Esophagus squamous epithelium (tissue), 5 donors: ENCODE measurements at regions not wholly inside any gene's neighbourhood (a gene's known extent, or its start where the extent isn't known, plus 50 kb on each side); places are given as distances from the start of the nearest gene placed in this dataset.

ENCODE experiments used
- DNase-seq: peaks from one replicate; lab custom pipeline; 2025; lab: John Stamatoyannopoulos, UW
- H3K27ac ChIP-seq, 4 donors: fragments of 200-600 bp; sonication (generic); one replicate each; pipeline ENCODE4 v1.5.1; 2016 to 2019; ENCODE audit warnings: mild to moderate bottlenecking in 1 of 4
- H3K27me3 ChIP-seq, 4 donors: fragments of 200-600 bp; sonication (generic); 1 replicate in 3 of 4; 2 replicates in 1 of 4; pipeline versions ENCODE4 v1.5.1 to v1.6.0; 2017 to 2021; ENCODE audit warnings: antibody characterized with exemption in 1 of 4
- H3K36me3 ChIP-seq, 3 donors: fragments of 200-600 bp; sonication (generic); one replicate each; pipeline ENCODE4 v1.5.1; 2016 to 2019
- H3K4me1 ChIP-seq, 3 donors: fragments of 200-600 bp; sonication (generic); one replicate each; pipeline ENCODE4 v1.5.1; 2017 to 2019
- H3K4me3 ChIP-seq, 4 donors: fragments of 200-600 bp; sonication (generic); 1 replicate in 3 of 4; 2 replicates in 1 of 4; pipeline ENCODE4 v1.5.1; 2016 to 2019; ENCODE audit warnings: mild to moderate bottlenecking in 2 of 4, moderate library complexity in 1 of 4
- H3K9me3 ChIP-seq, 3 donors: fragments of 200-600 bp; sonication (generic); one replicate each; pipeline ENCODE4 v1.5.1; 2016 to 2019
- CTCF ChIP-seq, 6 experiments: fragments of 450-650 bp in 4 of 6; fragments of 200-600 bp in 2 of 6; sonication (generic) in 2 of 6; IDR thresholded peaks; one replicate each; pipeline ENCODE4 v1.5.1; 2016 to 2019; ENCODE audit warnings: antibody characterized with exemption in 6 of 6, mild to moderate bottlenecking in 4 of 6, moderate library complexity in 4 of 6
- POLR2A ChIP-seq, 4 donors: fragments of 450-650 bp; IDR thresholded peaks; one replicate each; pipeline ENCODE4 v1.6.1; 2017; ENCODE audit warnings: antibody characterized with exemption in 4 of 4, mild to moderate bottlenecking in 4 of 4, moderate library complexity in 3 of 4
- WGBS, 2 donors: methylation state at CpG; one replicate each; pipeline ENCODE4 v1.1.5; 2018; 5-methylcytosine and 5-hydroxymethylcytosine counted together
- intact Hi-C: fragments of 100-400 bp; cut with DNase I; formaldehyde crosslinking; loops from one replicate; pipeline ENCODE4 v1.15.0; 2022
- donor health status: DM: yes; HTN: yes; CAD: no.

GRCh38 chr18:68557183-68557582, 157.7 kb downstream of the TMX3 start:
- H3K9me3 ChIP-seq = no peaks in the 10 kb centered on the region
- TF ChIP-seq CTCF (IDR thresholded peaks at IDR 0.05) = no peak
- no peak for TF ChIP-seq POLR2A (IDR thresholded peaks at IDR 0.05)
- H3K4me1 ChIP-seq = no peaks in the 10 kb centered on the region
- no peaks in the 10 kb centered on the region for H3K36me3 ChIP-seq
- intact Hi-C loops = no loop called here
- 71 to 89% methylated on average over 5 of the region's 5 CpGs for WGBS, 2 donors
- H3K4me3 ChIP-seq = no peak overlapping the region
- no peak overlapping the region for H3K27ac ChIP-seq
- no peak for DNase-seq
- no peaks in the 10 kb centered on the region for H3K27me3 ChIP-seq

GRCh38 chr18:68555879-68556301, 159.0 kb downstream of the TMX3 start:
- intact Hi-C loops = no loop called here
- DNase-seq = no peak
- Histone ChIP-seq H3K36me3 (no peaks in the 10 kb centered on the region), H3K27ac (no peak overlapping the region), H3K4me1 (no peaks in the 10 kb centered on the region), H3K4me3 (no peak overlapping the region), H3K9me3 (no peaks in the 10 kb centered on the region), H3K27me3 (no peaks in the 10 kb centered on the region)
- TF ChIP-seq CTCF (IDR thresholded peaks at IDR 0.05) = no peak
- TF ChIP-seq POLR2A (IDR thresholded peaks at IDR 0.05) = no peak

- no peaks in the 10 kb centered on the region for H3K27me3 ChIP-seq
- H3K27ac ChIP-seq = no peak overlapping the region
- TF ChIP-seq CTCF (IDR thresholded peaks at IDR 0.05) (no peak), POLR2A (IDR thresholded peaks at IDR 0.05) (no peak)
- 68 to 71% methylated on average over 9 of the region's 9 CpGs for WGBS, 2 donors
- H3K9me3 ChIP-seq = no peaks in the 10 kb centered on the region
- DNase-seq = no peak
- no peak overlapping the region for H3K4me3 ChIP-seq
- intact Hi-C loops = no loop called here
- H3K36me3 ChIP-seq = no peaks in the 10 kb centered on the region
- no peaks in the 10 kb centered on the region for H3K4me1 ChIP-seq
These were observed 165.7 kb downstream of the TMX3 start for GRCh38 chr18:68548904-68549870.

- Histone ChIP-seq H3K4me3 (no peak overlapping the region), H3K27me3 (no peaks in the 10 kb centered on the region), H3K9me3 (no peaks in the 10 kb centered on the region), H3K36me3 (no peaks in the 10 kb centered on the region), H3K27ac (no peak overlapping the region), H3K4me1 (no peaks in the 10 kb centered on the region)
- intact Hi-C loops = no loop called here
- DNase-seq = no peak
- TF ChIP-seq CTCF (IDR thresholded peaks at IDR 0.05) = no peak
- no peak for TF ChIP-seq POLR2A (IDR thresholded peaks at IDR 0.05)
- WGBS, 2 donors = 74 to 76% methylated on average over 2 of the region's 2 CpGs
These were observed 171.6 kb downstream of the TMX3 start for GRCh38 chr18:68543344-68543743.

GRCh38 chr18:68542846-68543245, 172.1 kb downstream of the TMX3 start:
- intact Hi-C loops = no loop called here
- Histone ChIP-seq H3K4me1 (no peaks in the 10 kb centered on the region), H3K36me3 (no peaks in the 10 kb centered on the region), H3K4me3 (no peak overlapping the region), H3K27me3 (no peaks in the 10 kb centered on the region), H3K27ac (no peak overlapping the region), H3K9me3 (no peaks in the 10 kb centered on the region)
- 53 to 63% methylated on average over 1 of the region's 1 CpG for WGBS, 2 donors
- TF ChIP-seq CTCF (IDR thresholded peaks at IDR 0.05) (no peak), POLR2A (IDR thresholded peaks at IDR 0.05) (no peak)
- DNase-seq = no peak
